ENCODE measurements at regions not wholly inside any gene's neighbourhood (a gene's known extent, or its start where the extent isn't known, plus 50 kb on each side); places are given as distances from the start of the nearest gene placed in this dataset.

DNA sequence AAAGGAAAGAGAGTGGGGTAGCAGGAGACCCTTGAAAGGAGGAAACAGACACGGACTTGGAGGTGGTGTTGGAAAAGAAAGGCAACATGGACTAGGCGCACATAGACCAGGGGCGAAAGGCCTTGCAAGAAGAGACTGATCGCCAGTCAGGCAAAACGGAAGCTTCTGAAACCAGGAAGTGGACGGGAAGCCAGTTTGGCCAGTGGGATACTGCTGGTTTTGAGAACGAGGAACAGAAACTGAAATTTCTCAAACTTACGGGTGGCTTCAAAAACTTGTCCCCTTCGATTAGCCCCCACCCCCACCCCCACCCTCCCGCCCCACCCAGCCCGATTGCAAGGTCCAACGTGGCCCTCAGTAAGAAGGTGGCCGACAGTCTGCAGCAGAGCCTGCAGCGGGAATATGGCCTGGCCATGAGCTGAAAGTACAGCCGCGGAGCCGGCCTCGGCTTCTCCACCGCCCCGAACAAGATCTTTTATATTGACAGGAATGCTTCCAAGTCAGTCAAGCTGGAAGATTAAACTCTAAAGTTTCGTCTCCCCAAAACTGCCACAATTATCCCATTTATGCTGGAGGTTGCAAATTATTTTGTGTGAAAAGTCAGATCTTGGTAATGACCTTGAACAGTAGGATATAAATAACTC lies 364.7 kb downstream of the BCAT1 start:
- Histone ChIP-seq H3K4me3 (ENCODE audit: low read length) (no peak overlapping the region), H3K36me3 (ENCODE audit: insufficient read depth, low read length) (no peaks in the 10 kb centered on the region), H3K9me2 (ENCODE audit: insufficient read depth, low read length) (no peaks in the 10 kb centered on the region), H3K4me2 (ENCODE audit: low read length) (no peak overlapping the region), H3K9me3 (ENCODE audit: low read length) (no peaks in the 10 kb centered on the region), H4K20me1 (ENCODE audit: insufficient read depth) (no peaks in the 10 kb centered on the region), H2AFZ (ENCODE audit: low read depth, low read length) (no peak overlapping the region), H3F3A (ENCODE audit: insufficient read depth, low read length, poor library complexity, severe bottlenecking) (no peaks in the 10 kb centered on the region), H3K27me3 (ENCODE audit: insufficient read depth, low read depth, low read length) (no peaks in the 10 kb centered on the region), H3K9ac (ENCODE audit: low read length) (no peak overlapping the region), H3K79me2 (replicated peaks; ENCODE audit: insufficient read depth, low read length) (no peaks in the 10 kb centered on the region), H3K27ac (ENCODE audit: low read length) (no peak overlapping the region)
- TF ChIP-seq SMC3 (conservative IDR thresholded peaks at IDR 0.05; ENCODE audit: poor library complexity) (no peak), RAD21 (conservative IDR thresholded peaks at IDR 0.05) (no peak), MXI1 (conservative IDR thresholded peaks at IDR 0.05; ENCODE audit: poor library complexity, severe bottlenecking) (no peak), POLR2AphosphoS5 (IDR thresholded peaks at IDR 0.05) (no peak), TAF1 (IDR thresholded peaks at IDR 0.05; ENCODE audit: low read depth) (no peak), EP300 (conservative IDR thresholded peaks at IDR 0.05; ENCODE audit: poor library complexity, severe bottlenecking) (no peak), EZH2 (IDR thresholded peaks at IDR 0.05; ENCODE audit: borderline replicate concordance, insufficient read depth, low read length, poor library complexity, severe bottlenecking) (no peak)
- TF ChIP-seq, protein P1, sequence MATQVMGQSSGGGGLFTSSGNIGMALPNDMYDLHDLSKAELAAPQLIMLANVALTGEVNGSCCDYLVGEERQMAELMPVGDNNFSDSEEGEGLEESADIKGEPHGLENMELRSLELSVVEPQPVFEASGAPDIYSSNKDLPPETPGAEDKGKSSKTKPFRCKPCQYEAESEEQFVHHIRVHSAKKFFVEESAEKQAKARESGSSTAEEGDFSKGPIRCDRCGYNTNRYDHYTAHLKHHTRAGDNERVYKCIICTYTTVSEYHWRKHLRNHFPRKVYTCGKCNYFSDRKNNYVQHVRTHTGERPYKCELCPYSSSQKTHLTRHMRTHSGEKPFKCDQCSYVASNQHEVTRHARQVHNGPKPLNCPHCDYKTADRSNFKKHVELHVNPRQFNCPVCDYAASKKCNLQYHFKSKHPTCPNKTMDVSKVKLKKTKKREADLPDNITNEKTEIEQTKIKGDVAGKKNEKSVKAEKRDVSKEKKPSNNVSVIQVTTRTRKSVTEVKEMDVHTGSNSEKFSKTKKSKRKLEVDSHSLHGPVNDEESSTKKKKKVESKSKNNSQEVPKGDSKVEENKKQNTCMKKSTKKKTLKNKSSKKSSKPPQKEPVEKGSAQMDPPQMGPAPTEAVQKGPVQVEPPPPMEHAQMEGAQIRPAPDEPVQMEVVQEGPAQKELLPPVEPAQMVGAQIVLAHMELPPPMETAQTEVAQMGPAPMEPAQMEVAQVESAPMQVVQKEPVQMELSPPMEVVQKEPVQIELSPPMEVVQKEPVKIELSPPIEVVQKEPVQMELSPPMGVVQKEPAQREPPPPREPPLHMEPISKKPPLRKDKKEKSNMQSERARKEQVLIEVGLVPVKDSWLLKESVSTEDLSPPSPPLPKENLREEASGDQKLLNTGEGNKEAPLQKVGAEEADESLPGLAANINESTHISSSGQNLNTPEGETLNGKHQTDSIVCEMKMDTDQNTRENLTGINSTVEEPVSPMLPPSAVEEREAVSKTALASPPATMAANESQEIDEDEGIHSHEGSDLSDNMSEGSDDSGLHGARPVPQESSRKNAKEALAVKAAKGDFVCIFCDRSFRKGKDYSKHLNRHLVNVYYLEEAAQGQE (IDR thresholded peaks at IDR 0.05; ENCODE audit: borderline replicate concordance), result no peak
- TF ChIP-seq, protein P2, sequence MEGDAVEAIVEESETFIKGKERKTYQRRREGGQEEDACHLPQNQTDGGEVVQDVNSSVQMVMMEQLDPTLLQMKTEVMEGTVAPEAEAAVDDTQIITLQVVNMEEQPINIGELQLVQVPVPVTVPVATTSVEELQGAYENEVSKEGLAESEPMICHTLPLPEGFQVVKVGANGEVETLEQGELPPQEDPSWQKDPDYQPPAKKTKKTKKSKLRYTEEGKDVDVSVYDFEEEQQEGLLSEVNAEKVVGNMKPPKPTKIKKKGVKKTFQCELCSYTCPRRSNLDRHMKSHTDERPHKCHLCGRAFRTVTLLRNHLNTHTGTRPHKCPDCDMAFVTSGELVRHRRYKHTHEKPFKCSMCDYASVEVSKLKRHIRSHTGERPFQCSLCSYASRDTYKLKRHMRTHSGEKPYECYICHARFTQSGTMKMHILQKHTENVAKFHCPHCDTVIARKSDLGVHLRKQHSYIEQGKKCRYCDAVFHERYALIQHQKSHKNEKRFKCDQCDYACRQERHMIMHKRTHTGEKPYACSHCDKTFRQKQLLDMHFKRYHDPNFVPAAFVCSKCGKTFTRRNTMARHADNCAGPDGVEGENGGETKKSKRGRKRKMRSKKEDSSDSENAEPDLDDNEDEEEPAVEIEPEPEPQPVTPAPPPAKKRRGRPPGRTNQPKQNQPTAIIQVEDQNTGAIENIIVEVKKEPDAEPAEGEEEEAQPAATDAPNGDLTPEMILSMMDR (IDR thresholded peaks at IDR 0.05; ENCODE audit: poor library complexity, severe bottlenecking), result no peak

DNA sequence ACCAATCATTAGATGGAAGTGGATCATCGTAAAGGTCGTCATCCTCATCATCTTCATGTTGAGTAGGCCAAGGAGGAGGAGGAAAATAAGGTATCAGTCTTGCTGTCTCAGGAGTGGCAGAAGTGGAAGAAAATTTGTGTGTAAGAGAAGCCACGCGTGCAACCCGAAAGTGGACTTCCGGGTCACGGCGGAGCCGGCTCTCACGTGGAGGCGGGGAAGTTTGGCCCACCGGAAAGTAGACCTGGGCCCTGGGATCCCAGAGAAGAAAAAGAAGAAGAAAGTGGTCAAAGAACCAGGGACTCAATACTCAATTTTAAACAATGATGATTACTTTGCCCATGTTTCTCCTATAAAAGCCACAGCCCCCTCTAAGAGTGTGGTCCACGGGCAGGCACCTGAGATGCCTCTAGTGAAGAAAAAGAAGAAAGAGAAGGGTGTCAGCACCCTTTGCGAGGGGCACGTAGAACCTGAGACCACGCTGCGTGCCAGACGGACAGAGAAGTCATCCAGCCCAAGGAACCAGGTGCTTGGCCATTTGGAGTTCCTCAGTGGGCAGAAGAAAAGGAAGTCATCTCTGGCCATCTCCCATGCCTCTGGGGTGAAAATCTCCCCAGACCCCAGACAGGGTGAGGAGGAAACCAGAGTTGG lies 365.8 kb downstream of the BCAT1 start:
- Histone ChIP-seq H3K27ac (ENCODE audit: low read length) (no peak overlapping the region), H3K27me3 (ENCODE audit: insufficient read depth, low read depth, low read length) (no peaks in the 10 kb centered on the region), H3K4me3 (ENCODE audit: low read length) (no peak overlapping the region), H2AFZ (ENCODE audit: low read depth, low read length) (no peak overlapping the region), H3F3A (ENCODE audit: insufficient read depth, low read length, poor library complexity, severe bottlenecking) (no peaks in the 10 kb centered on the region), H3K4me2 (ENCODE audit: low read length) (no peak overlapping the region), H3K36me3 (ENCODE audit: insufficient read depth, low read length) (no peaks in the 10 kb centered on the region), H4K20me1 (ENCODE audit: insufficient read depth) (no peaks in the 10 kb centered on the region), H3K79me2 (replicated peaks; ENCODE audit: insufficient read depth, low read length) (no peaks in the 10 kb centered on the region), H3K9ac (ENCODE audit: low read length) (no peak overlapping the region), H3K9me3 (ENCODE audit: low read length) (no peaks in the 10 kb centered on the region), H3K9me2 (ENCODE audit: insufficient read depth, low read length) (no peaks in the 10 kb centered on the region)
- TF ChIP-seq, protein P1 (IDR thresholded peaks at IDR 0.05; ENCODE audit: borderline replicate concordance), result no peak
- TF ChIP-seq TAF1 (IDR thresholded peaks at IDR 0.05; ENCODE audit: low read depth) (no peak), POLR2AphosphoS5 (IDR thresholded peaks at IDR 0.05) (no peak), MXI1 (conservative IDR thresholded peaks at IDR 0.05; ENCODE audit: poor library complexity, severe bottlenecking) (no peak), RAD21 (conservative IDR thresholded peaks at IDR 0.05) (no peak)
- TF ChIP-seq, protein P2 (IDR thresholded peaks at IDR 0.05; ENCODE audit: poor library complexity, severe bottlenecking), result no peak
